AG09309 (cell line): ENCODE measurements at regions not wholly inside any gene's neighbourhood (a gene's known extent, or its start where the extent isn't known, plus 50 kb on each side); places are given as distances from the start of the nearest gene placed in this dataset.
"Not testable (repeated sequence)": the region's sequence is repeated elsewhere in the genome, so short reads cannot be mapped to it uniquely, and the experiment has no call there.

ENCODE experiments used
- DNase-seq: peaks from one replicate; pipeline ENCODE4 v3.0.0-alpha.2; 2010; ENCODE audit warnings: low read depth
- H3K4me3 ChIP-seq: 2 replicates; pipeline ENCODE4 v1.5.1; 2011; ENCODE audit warnings: mild to moderate bottlenecking, low read depth, low read length, moderate library complexity; ENCODE audit not compliant: control insufficient read depth
- CTCF ChIP-seq: IDR thresholded peaks from 2 replicates; pipeline ENCODE4 v1.5.1; 2011; ENCODE audit warnings: mild to moderate bottlenecking, low read depth, low read length, inconsistent platforms; ENCODE audit not compliant: insufficient read depth, control insufficient read depth; ENCODE audit errors: missing control alignments

GRCh38 chr17:20387549-20387948, 79.8 kb downstream of the LGALS9B start:
- not testable (repeated sequence) for H3K4me3 ChIP-seq, DNase-seq

- peak; percentile 57 for TF ChIP-seq CTCF
- H3K4me3 ChIP-seq, DNase-seq: not testable (repeated sequence)
These were observed 85.7 kb downstream of the LGALS9B start for GRCh38 chr17:20381358-20382300.

- DNase-seq, result peak; percentile 46
- H3K4me3 ChIP-seq, result not testable (repeated sequence)
These were observed 86.7 kb downstream of the LGALS9B start for GRCh38 chr17:20380625-20381024.

- peak; percentile 0 for DNase-seq
- not testable (repeated sequence) for H3K4me3 ChIP-seq
These were observed 88.1 kb downstream of the LGALS9B start for GRCh38 chr17:20379251-20379650.

GRCh38 chr17:20376642-20377041, 90.7 kb downstream of the LGALS9B start:
- not testable (repeated sequence) for DNase-seq, H3K4me3 ChIP-seq

- H3K4me3 ChIP-seq, DNase-seq: not testable (repeated sequence)
These were observed 91.6 kb downstream of the LGALS9B start for GRCh38 chr17:20375745-20376144.
